Sigmoid colon (tissue), 6 donors: ENCODE measurements at regions not wholly inside any gene's neighbourhood (a gene's known extent, or its start where the extent isn't known, plus 50 kb on each side); places are given as distances from the start of the nearest gene placed in this dataset.

Source experiments
- DNase-seq: peaks from one replicate; pipeline ENCODE4 v3.0.0-alpha.2; 2019
- H3K27ac ChIP-seq, 4 donors: fragments of 200-600 bp; sonication (generic); one replicate each; pipeline ENCODE4 v1.5.1; 2016 to 2019; ENCODE audit warnings: mild to moderate bottlenecking in 1 of 4
- H3K27me3 ChIP-seq, 3 donors: fragments of 200-600 bp; sonication (generic); one replicate each; pipeline ENCODE4 v1.5.1; 2019; ENCODE audit warnings: mild to moderate bottlenecking in 1 of 3
- H3K36me3 ChIP-seq, 4 donors: fragments of 200-600 bp; sonication (generic); one replicate each; pipeline ENCODE4 v1.5.1; 2016 to 2019
- H3K4me1 ChIP-seq, 4 donors: fragments of 200-600 bp; sonication (generic); one replicate each; pipeline ENCODE4 v1.5.1; 2017 to 2019
- H3K4me3 ChIP-seq, 4 donors: fragments of 200-600 bp; sonication (generic); one replicate each; pipeline ENCODE4 v1.5.1; 2017 to 2019; ENCODE audit warnings: mild to moderate bottlenecking in 2 of 4, moderate library complexity in 1 of 4
- H3K9me3 ChIP-seq, 4 donors: fragments of 200-600 bp in 3 of 4; sonication (generic) in 3 of 4; one replicate each; pipeline versions ENCODE4 v1.5.1 to v1.6.1; 2013 to 2019
- CTCF ChIP-seq, 4 experiments: fragments of 450-650 bp in 3 of 4; fragments of 200-600 bp in 1 of 4; IDR thresholded peaks; one replicate each; pipeline ENCODE4 v1.5.1; 2016 to 2019; ENCODE audit warnings: antibody characterized with exemption in 4 of 4, mild to moderate bottlenecking in 3 of 4, moderate library complexity in 2 of 4
- EP300 ChIP-seq, 4 donors: sonication (generic); formaldehyde crosslinking; IDR thresholded peaks; one replicate each; pipeline ENCODE4 v1.6.1; 2017; ENCODE audit warnings: antibody characterized with exemption in 4 of 4
- POLR2A ChIP-seq, 2 donors: fragments of 450-650 bp; IDR thresholded peaks; one replicate each; pipeline ENCODE4 v1.6.1; 2016; ENCODE audit warnings: antibody characterized with exemption in 2 of 2, mild to moderate bottlenecking in 2 of 2, moderate library complexity in 2 of 2
- POLR2AphosphoS5 ChIP-seq, 4 donors: sonication (generic); formaldehyde crosslinking; IDR thresholded peaks; one replicate each; pipeline ENCODE4 v1.6.1; 2017; ENCODE audit warnings: antibody characterized with exemption in 4 of 4
- WGBS, 2 donors: extraction: QIAGEN DNeasy Blood & Tissue Kit; methylation state at CpG; one replicate each; pipeline ENCODE4 v1.1.7; 2013; 5-methylcytosine and 5-hydroxymethylcytosine counted together
- intact Hi-C: fragments of 100-400 bp; cut with DNase I; formaldehyde crosslinking; loops from one replicate; pipeline ENCODE4 v1.15.1; 2023
- donor health status: healthy with polysubstance abuse.
- donor health status: healthy.

GRCh38 chr17:69961501-69962145 is 113.4 kb upstream of the KCNJ16 start:
- Histone ChIP-seq H3K27me3 (no peaks in the 10 kb centered on the region), H3K4me3 (no peak overlapping the region), H3K9me3 (no peaks in the 10 kb centered on the region), H3K4me1 (peaks cover 0 to 26% (median 9%) of the 10 kb centered on the region in 4 donors), H3K27ac (peak overlapping the region in 1 of 4 donors; percentile 43), H3K36me3 (no peaks in the 10 kb centered on the region)
- peak; percentile 72 for DNase-seq
- 14 to 47% methylated on average over 7 of the region's 7 CpGs for WGBS, 2 donors
- intact Hi-C loops: no loop called here
- TF ChIP-seq POLR2A (IDR thresholded peaks at IDR 0.05) (no peak), CTCF (IDR thresholded peaks at IDR 0.05) (no peak), EP300 (IDR thresholded peaks at IDR 0.05) (no peak), POLR2AphosphoS5 (IDR thresholded peaks at IDR 0.05) (no peak)

- intact Hi-C loops: no loop called here
- peaks cover 0 to 26% (median 9%) of the 10 kb centered on the region in 4 donors for H3K4me1 ChIP-seq
- TF ChIP-seq EP300 (IDR thresholded peaks at IDR 0.05) (no peak), POLR2A (IDR thresholded peaks at IDR 0.05) (no peak), CTCF (IDR thresholded peaks at IDR 0.05) (no peak), POLR2AphosphoS5 (IDR thresholded peaks at IDR 0.05) (no peak)
- H3K36me3 ChIP-seq: no peaks in the 10 kb centered on the region
- no peak overlapping the region for H3K4me3 ChIP-seq
- H3K27ac ChIP-seq: peak overlapping the region in 1 of 4 donors; percentile 43
- H3K27me3 ChIP-seq: no peaks in the 10 kb centered on the region
- DNase-seq: no peak
- no peaks in the 10 kb centered on the region for H3K9me3 ChIP-seq
- WGBS, 2 donors: 85 to 89% methylated on average over 2 of the region's 2 CpGs
These were observed 112.5 kb upstream of the KCNJ16 start for GRCh38 chr17:69962436-69962995.

GRCh38 chr17:69967910-69968411 is 107.1 kb upstream of the KCNJ16 start:
- Histone ChIP-seq H3K9me3 (no peaks in the 10 kb centered on the region), H3K36me3 (no peaks in the 10 kb centered on the region), H3K27me3 (no peaks in the 10 kb centered on the region), H3K27ac (no peak overlapping the region), H3K4me1 (no peaks in the 10 kb centered on the region), H3K4me3 (no peak overlapping the region)
- no peak for TF ChIP-seq POLR2A (IDR thresholded peaks at IDR 0.05)
- TF ChIP-seq POLR2AphosphoS5 (IDR thresholded peaks at IDR 0.05): no peak
- TF ChIP-seq CTCF (IDR thresholded peaks at IDR 0.05): no peak
- TF ChIP-seq EP300 (IDR thresholded peaks at IDR 0.05): no peak
- DNase-seq: no peak
- intact Hi-C loops: no loop called here
- WGBS, 2 donors: 91 to 92% methylated on average over 3 of the region's 3 CpGs

- no peak overlapping the region for H3K27ac ChIP-seq
- DNase-seq: no peak
- WGBS, 2 donors: 68 to 90% methylated on average over 2 of the region's 2 CpGs
- no peaks in the 10 kb centered on the region for H3K9me3 ChIP-seq
- H3K36me3 ChIP-seq: no peaks in the 10 kb centered on the region
- intact Hi-C loops: no loop called here
- TF ChIP-seq POLR2AphosphoS5 (IDR thresholded peaks at IDR 0.05): no peak
- TF ChIP-seq POLR2A (IDR thresholded peaks at IDR 0.05): no peak
- no peaks in the 10 kb centered on the region for H3K27me3 ChIP-seq
- no peaks in the 10 kb centered on the region for H3K4me1 ChIP-seq
- no peak overlapping the region for H3K4me3 ChIP-seq
These were observed 105.1 kb upstream of the KCNJ16 start for GRCh38 chr17:69969897-69970296.

- Histone ChIP-seq H3K27ac (no peak overlapping the region), H3K4me3 (no peak overlapping the region), H3K36me3 (no peaks in the 10 kb centered on the region), H3K9me3 (no peaks in the 10 kb centered on the region), H3K27me3 (no peaks in the 10 kb centered on the region), H3K4me1 (no peaks in the 10 kb centered on the region)
- TF ChIP-seq POLR2AphosphoS5 (IDR thresholded peaks at IDR 0.05) (no peak), CTCF (IDR thresholded peaks at IDR 0.05) (no peak), EP300 (IDR thresholded peaks at IDR 0.05) (no peak), POLR2A (IDR thresholded peaks at IDR 0.05) (no peak)
- intact Hi-C loops: no loop called here
- DNase-seq: no peak
- WGBS, 2 donors: 91 to 92% methylated on average over 1 of the region's 1 CpG
These were observed 102.8 kb upstream of the KCNJ16 start for GRCh38 chr17:69972251-69972650.
